ENCODE measurements at regions not wholly inside any gene's neighbourhood (a gene's known extent, or its start where the extent isn't known, plus 50 kb on each side); places are given as distances from the start of the nearest gene placed in this dataset.

DNA sequence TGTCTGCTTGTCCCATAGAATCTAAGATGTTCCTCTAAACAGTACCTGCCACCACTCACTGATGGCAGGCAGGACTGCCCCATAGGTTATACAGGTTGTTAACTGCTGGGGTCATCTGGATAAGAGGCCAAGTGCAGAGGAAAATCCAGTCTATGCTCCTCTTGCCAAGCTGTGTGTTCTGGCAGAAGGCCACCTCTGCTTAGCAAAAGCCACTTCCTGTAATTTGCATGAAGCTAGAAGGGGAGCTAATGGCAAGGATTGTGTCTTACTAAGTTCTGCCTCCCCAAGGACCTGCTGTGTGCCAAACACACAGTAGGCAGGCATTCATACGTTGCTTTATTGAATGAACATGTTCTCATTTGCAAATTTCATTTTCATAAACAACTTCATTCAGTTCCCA, 445.4 kb downstream of the BCL11B start:
- no peak for DNase-seq

DNA sequence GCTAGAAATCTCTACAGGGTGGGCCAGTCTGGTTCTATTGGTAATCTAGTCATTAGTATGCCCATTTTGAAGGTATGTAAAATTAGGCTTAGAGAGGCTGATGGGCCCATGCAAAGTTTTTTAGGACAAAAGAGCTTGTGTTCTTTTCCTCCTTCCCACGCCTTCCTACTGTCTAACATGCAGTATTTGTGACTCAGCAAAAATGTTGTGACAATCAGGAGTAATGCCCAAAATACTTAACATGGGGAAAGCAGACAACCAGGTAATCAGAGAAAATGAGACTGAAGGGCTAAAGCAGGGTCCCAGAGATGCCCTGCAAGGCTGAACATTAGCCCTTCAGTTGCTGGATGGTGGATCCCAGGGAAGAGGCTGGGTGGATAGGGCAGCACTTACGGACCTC, 437.9 kb downstream of the BCL11B start:
- no peak for DNase-seq

- DNase-seq = no peak
Measured at GRCh38 chr14:98835051-98835824, 436.8 kb downstream of the BCL11B start.

GRCh38 chr14:98835825-98836100, 436.2 kb downstream of the BCL11B start:
- no peak for DNase-seq

- DNase-seq = no peak
Measured at GRCh38 chr14:98840091-98840490, 431.9 kb downstream of the BCL11B start.

- DNase-seq = no peak
Measured at GRCh38 chr14:98840511-98840910, 431.5 kb downstream of the BCL11B start.

DNA sequence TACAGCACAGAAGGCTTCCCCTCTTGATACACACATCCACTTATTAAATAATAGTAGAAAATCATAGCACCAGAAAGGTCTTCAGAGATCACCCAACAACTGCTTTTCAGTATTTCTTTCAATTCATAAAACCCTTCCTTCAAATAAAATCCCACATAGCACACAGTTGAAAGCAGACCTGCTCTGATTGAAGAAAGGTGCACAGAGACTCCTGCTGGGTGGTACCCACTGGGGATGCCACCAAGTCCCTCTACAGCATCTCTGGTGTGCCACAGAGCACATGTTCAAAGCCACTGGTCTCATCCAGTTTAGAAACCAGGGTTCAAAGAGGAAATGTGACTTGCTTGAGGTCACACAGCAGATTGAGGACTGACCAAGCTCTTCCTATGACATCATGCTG, 427.5 kb downstream of the BCL11B start:
- DNase-seq = no peak

GRCh38 chr14:98847521-98848468, 424.2 kb downstream of the BCL11B start:
- DNase-seq = no peak

DNA sequence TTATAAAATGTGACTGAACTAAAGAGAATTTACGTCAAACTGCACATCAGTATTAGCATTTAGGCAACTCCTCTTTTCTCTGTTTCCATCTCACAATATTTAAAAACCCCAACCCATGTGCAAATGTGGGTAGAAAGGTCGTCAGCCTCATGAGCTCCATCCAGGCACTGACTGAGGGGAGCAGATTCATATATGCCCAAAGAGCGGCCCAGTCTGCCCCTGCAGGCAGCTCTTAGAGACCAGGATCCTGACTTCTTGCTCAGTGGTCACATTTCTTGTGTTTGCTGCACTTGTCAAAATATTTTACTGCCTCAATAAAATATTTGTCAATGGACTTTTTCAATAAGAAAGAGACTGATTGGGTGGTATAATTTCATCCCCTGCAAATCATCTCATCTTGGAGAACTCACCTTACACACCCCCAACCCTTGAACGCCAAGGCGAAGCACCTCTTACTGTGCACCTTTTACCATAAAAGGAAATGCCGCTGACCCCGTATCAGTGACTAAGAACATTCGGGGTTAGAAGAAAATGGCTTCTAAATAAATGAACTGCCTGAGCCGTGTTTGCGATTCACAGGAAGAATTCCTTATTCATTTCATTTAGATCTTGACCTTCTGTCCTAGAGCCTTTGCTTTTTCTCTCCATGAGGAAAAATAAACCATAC, 418.8 kb downstream of the BCL11B start:
- DNase-seq = no peak

DNA sequence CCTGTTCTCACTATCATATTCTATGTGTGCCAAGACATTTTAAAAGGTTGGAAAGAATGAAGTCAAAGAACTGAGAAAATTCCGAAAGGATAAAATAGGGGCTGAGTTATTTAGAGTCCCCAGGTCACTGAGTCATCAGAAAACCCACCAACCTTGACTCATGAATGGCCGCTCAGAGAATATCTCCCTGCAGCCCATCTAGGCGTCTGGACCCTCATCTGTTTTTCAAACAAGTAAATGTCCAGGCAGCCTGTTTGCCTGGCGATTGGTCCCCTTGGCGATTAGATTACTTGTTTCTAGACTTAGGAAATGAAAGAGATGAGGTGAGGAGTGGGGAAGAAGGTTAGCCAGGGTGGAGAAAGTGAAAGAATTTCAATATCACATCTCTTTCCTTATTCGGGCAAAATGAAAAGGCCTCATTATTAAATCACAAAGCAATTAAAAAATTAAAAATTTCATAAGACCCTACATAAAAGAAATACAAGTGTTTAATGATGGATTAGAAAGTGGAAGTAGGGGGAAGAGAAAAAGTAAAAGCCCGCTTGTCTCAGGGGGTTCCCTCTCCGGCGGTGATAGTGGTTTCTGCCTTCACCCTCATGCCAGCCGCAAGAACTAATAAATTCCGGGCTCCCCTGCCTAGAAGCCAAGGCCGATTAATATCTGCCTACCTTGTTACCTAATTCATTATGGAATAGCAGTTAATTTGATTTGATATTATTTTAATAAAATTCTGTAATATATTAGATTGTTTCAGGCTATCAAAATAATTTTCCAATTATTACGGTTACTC, 415.9 kb downstream of the BCL11B start:
- DNase-seq = no peak

DNA sequence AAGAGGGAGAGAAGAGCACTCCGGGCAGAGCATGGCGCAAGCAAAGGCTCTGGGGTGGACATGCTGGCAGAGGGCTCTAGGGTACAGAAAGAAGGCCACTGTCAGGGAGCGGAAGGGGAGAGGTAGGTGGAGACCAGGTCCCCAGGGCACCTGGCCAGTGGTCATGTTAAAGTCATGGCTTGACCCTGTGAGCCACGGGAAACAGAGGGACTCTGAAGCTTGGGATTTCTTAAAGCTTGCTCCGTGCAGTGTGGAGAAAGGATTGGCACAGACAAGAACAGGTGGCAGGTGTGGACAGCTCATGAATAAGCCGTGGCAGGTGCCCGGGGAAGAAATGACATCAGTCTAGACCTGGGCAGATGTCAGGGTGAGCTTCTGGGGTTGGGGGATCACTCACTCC, 413.8 kb downstream of the BCL11B start:
- no peak for DNase-seq

DNA sequence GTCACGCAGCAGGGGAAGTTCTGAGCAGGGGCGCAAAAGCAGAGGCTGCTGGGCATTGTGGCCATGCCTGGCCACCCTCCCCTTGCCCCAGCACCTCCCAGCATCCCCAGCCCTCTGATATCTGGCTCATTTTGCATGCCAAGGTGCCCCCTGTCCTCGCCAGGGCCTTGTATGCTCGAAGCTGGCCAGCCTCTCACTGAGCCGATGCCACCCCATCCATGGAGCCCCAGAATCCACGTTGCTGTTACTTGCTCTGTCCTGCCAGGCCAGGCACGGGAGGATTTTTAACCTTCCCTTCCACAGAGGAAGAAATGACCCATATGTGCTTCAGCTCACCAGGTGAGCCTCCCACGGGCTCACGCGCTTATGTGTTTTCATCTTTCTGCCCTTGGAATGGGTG, 413.4 kb downstream of the BCL11B start:
- DNase-seq = no peak

DNA sequence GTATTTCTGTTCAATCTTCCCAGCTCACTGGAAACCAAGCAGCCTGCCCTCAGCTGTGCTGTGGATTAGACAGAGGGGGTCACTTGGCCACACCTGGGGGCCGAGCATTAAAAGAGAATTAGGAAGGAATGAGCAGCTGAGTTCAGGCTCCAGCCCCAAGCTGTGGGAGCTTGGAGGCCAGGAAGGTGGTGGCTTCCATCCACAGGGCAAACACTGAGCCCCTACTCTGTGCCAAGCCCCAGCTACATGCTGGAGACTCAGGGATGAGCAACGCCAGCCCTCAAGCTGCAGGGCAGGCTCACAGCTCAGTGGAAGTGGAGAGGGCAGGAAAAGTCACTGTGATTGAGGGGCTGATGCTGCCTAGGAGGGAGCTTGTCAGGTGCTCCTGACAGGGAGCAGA, 412.7 kb downstream of the BCL11B start:
- no peak for DNase-seq

GRCh38 chr14:98864211-98864610, 407.8 kb downstream of the BCL11B start:
- no peak for DNase-seq

DNA sequence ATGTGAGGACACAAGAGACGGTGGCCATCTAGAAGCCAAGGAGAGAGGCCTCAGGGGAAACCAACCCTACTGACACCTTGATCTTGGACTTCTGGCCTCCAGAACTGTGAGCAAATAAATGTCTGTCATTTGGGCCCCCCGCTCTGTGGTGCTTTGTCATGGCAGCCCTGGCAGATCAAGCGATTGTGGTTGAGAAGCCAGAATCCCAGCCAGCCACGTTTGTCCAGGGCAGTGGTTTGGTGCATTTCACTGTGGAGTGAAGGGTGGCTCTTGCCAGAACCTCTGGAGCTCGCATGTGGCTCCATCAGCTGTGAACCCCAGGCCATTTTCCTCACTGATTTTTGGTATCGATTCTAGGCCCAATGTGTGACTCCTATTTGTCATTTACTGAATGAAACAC, 404.9 kb downstream of the BCL11B start:
- no peak for DNase-seq

DNA sequence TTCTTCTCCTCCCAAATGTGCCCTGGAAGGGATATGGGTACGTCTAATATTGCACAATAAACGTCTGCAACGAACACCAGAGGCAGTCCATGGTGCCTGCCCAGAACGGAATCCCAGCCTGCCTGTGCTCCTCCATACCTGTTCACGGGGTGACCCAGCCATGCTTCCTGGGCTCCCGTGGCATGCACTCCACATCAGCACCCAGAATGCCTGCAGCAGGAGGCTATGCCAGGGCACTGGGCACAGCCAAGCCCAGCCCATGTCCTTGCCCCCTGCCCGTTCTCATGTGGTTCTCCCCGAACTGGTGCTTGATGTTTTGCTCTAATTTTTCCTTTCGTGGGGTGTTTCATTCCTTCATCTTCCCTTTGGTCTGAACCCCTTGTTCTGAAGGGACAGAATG, 404.3 kb downstream of the BCL11B start:
- no peak for DNase-seq

- DNase-seq = no peak
Measured at GRCh38 chr14:98868866-98869265, 403.1 kb downstream of the BCL11B start.

- DNase-seq = no peak
Measured at GRCh38 chr14:98871796-98872195, 400.2 kb downstream of the BCL11B start.

DNA sequence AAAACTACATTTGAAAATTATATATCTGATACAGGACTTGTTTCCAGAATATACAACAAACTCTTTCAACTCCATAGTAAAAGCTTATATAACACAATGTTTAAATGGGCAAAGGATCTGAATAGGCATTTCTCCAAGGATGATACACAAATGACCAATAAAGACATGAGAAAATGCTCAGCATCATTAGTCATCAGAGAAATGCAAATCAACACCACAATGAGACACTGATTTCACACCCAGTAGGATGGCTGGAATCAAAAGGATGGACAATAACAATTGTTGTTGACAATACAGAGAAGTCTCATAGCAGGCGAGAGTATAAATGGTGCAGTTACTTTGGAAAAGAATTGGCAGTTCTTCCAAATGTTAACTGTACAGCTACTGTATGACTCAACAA, 394.9 kb downstream of the BCL11B start:
- DNase-seq = no peak

DNA sequence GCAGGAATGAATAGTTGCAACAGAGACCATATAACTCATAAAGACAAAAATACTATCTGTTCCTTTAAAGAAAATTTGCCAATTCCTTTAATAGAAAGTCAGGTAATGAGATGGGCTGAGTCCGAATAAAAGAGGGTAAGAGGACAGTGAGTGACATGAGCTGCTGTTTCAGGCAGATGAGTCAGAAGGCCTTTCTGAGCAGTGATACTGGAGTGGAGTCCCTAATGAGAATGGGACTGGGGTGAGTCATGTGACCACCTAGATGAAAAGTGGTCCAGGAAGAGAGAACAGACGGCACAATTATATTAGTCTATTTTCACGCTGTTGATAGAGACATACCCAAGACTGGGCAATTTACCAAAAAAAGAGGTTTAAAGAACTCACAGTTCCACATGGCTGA, 393.7 kb downstream of the BCL11B start:
- no peak for DNase-seq

GRCh38 chr14:98886982-98887381, 385.0 kb downstream of the BCL11B start:
- no peak for DNase-seq

DNA sequence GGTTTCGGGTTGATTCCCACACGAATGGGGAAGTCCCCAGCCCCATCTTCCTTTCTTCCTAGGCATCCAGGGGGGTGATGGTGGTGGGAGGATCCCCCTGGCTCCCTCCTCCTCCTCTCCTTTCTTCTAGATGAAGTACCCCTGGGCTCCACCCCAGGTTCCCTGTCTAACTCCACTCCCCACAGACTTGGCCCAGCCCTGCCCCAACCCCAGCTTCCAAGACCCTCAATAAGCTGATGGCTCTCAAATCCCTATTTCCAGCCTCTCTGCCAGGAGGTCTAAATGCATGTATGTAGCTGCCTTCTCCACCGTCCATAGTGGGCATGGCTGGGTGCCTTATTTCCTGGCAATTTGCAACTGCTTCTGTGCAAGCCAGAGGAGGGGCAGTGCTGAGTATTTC, 383.7 kb downstream of the BCL11B start:
- DNase-seq = no peak

All from NCI-H2227 treated with DMSO at 0.1 percent for 48 hours (cell line).